Activated T-helper 1 cell treated with anti-CD3 and anti-CD28 coated beads, Interleukin-12 subunit alpha, Interleukin-12 subunit beta, Interleukin-2, Interleukin-4 antibody, amounts not matched to agents 30 ng/mL and 10 ng/mL and 1 ng/mL, durations not matched to agents 14 hours and 24 hours and 36 hours (primary cell): ENCODE measurements at regions not wholly inside any gene's neighbourhood (a gene's known extent, or its start where the extent isn't known, plus 50 kb on each side); places are given as distances from the start of the nearest gene placed in this dataset.
"Not testable (repeated sequence)": the region's sequence is repeated elsewhere in the genome, so short reads cannot be mapped to it uniquely, and the experiment has no call there.

Experiments
- DNase-seq: peaks from one replicate; pipeline ENCODE4 v3.0.0; 2021; ENCODE audit warnings: low spot score
- H3K27ac Mint-ChIP-seq: one replicate; pipeline ENCODE4 v1.8.0; 2021; ENCODE audit warnings: mild to moderate bottlenecking, mixed read lengths
- H3K27me3 Mint-ChIP-seq: one replicate; pipeline ENCODE4 v1.8.0; 2022; ENCODE audit warnings: mild to moderate bottlenecking, moderate library complexity, mixed read lengths; ENCODE audit not compliant: insufficient read depth
- H3K36me3 Mint-ChIP-seq: one replicate; pipeline ENCODE4 v1.8.0; 2021; ENCODE audit warnings: low read depth, mixed read lengths
- H3K4me1 Mint-ChIP-seq: one replicate; pipeline ENCODE4 v1.8.0; 2021; ENCODE audit warnings: low read depth, mixed read lengths
- H3K4me3 Mint-ChIP-seq: one replicate; pipeline ENCODE4 v1.8.0; 2021; ENCODE audit warnings: mild to moderate bottlenecking, moderate library complexity, mixed read lengths
- H3K9me3 Mint-ChIP-seq: one replicate; pipeline ENCODE4 v1.8.0; 2021; ENCODE audit warnings: mixed read lengths
- intact Hi-C: fragments of 100-400 bp; cut with micrococcal nuclease; formaldehyde crosslinking; loops from one replicate; pipeline ENCODE4 v1.15.1; 2024

GRCh38 chr6:90893400-90893799 lies 306.5 kb upstream of the MAP3K7 start:
- H3K27ac Mint-ChIP-seq, result no peak overlapping the region
- H3K9me3 Mint-ChIP-seq, result no peaks in the 10 kb centered on the region
- H3K4me3 Mint-ChIP-seq, result no peak overlapping the region
- no peaks in the 10 kb centered on the region for H3K36me3 Mint-ChIP-seq
- DNase-seq, result no peak
- H3K27me3 Mint-ChIP-seq, result peaks cover 2% of the 10 kb centered on the region
- H3K4me1 Mint-ChIP-seq, result no peaks in the 10 kb centered on the region
- intact Hi-C loops, result no loop called here

DNA sequence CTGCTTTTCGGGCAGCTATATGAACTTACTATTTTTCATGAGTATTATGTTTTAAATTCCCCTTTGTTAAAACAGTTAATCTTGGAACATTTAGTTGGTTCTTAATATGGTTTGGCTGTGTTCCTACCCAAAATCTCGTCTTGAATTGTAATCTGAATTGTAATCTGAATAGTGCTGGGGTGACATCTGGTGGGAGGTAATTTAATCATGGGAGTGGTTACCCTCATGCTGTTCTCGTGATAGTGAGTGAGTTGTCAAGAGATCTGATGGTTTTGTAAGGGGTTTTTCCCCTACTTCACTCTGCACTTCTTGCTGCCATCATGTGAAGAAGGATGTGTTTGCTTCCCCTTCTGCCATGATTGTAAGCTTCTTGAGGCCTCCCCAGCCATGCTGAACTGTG lies 305.4 kb upstream of the MAP3K7 start:
- Mint-ChIP-seq H3K36me3 (no peaks in the 10 kb centered on the region), H3K27ac (no peak overlapping the region), H3K4me1 (no peaks in the 10 kb centered on the region), H3K27me3 (peaks cover 2% of the 10 kb centered on the region), H3K4me3 (no peak overlapping the region), H3K9me3 (no peaks in the 10 kb centered on the region)
- intact Hi-C loops, result no loop called here
- no peak for DNase-seq

GRCh38 chr6:90891355-90891754 lies 304.5 kb upstream of the MAP3K7 start:
- Mint-ChIP-seq H3K27me3 (peaks cover 2% of the 10 kb centered on the region), H3K4me3 (no peak overlapping the region), H3K9me3 (no peaks in the 10 kb centered on the region), H3K4me1 (no peaks in the 10 kb centered on the region), H3K36me3 (no peaks in the 10 kb centered on the region), H3K27ac (no peak overlapping the region)
- no peak for DNase-seq
- intact Hi-C loops, result no loop called here

DNA sequence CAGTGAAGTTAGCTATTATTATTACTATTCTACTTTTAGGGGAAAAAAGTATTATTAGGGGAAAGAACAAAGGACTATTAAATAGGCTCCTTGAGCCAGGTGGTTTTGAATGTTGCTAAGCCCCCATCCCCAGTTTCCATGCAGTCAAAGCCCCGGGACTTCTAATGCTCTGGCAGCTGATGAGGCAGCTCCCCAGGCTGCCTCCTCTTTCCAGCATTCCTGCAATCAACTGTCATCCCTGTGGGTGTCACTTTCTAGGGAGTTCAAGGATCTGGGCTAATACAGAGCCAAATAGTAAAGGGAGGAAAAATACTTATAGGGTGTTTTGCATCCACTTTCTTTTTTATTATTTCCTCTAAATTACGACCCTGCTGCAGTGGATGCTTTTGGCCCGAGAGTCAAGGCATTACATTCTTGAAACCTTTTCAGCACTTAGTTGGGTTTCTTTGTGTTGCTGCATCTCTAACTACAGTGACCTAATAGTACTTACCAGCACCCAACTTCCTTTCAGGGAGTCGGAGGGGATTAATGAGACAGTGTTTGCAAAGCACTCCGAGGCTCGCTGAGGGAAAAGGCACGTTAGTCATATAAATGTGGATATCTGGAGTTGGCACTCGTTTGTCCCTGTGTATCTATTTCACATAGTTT lies 303.9 kb upstream of the MAP3K7 start:
- no peaks in the 10 kb centered on the region for H3K4me1 Mint-ChIP-seq
- no peaks in the 10 kb centered on the region for H3K36me3 Mint-ChIP-seq
- H3K27me3 Mint-ChIP-seq, result peaks cover 2% of the 10 kb centered on the region
- intact Hi-C loops, result no loop called here
- no peak for DNase-seq
- H3K27ac Mint-ChIP-seq, result no peak overlapping the region
- H3K9me3 Mint-ChIP-seq, result no peaks in the 10 kb centered on the region
- H3K4me3 Mint-ChIP-seq, result no peak overlapping the region

- DNase-seq, result no peak
- Mint-ChIP-seq H3K4me3 (no peak overlapping the region), H3K27ac (no peak overlapping the region), H3K9me3 (peaks cover 1% of the 10 kb centered on the region), H3K4me1 (no peaks in the 10 kb centered on the region), H3K27me3 (peaks cover 3% of the 10 kb centered on the region), H3K36me3 (no peaks in the 10 kb centered on the region)
- intact Hi-C loops, result no loop called here
Observed at GRCh38 chr6:90887764-90888163, 300.9 kb upstream of the MAP3K7 start.

DNA sequence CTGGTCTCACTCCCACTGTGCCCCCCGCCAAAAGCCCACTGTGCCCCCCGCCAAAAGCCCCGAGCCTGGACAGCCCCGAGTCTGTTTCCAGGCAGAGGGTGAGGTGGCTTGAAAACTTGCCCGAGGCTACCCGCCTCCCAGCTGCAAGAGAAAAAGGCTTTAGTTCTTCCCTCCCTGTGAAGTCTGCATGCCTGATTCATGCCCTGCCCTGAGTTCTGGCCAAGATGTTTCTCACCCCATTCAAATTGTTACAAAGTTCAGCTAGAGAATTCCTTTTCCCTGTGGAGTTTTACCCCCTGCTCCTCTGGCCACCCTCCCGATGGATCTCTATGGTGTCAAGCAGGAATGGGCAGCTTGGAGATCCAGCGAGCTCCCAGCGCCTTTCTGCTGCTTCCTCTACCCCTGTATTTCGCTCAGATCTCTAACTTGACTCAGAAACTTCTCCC lies 298.8 kb upstream of the MAP3K7 start:
- Mint-ChIP-seq H3K4me1 (no peaks in the 10 kb centered on the region), H3K36me3 (no peaks in the 10 kb centered on the region), H3K4me3 (no peak overlapping the region), H3K27ac (no peak overlapping the region), H3K9me3 (peaks cover 6% of the 10 kb centered on the region), H3K27me3 (peaks cover 3% of the 10 kb centered on the region)
- no peak for DNase-seq
- intact Hi-C loops, result no loop called here

- H3K9me3 Mint-ChIP-seq, DNase-seq, H3K27me3 Mint-ChIP-seq, intact Hi-C loops, H3K36me3 Mint-ChIP-seq, H3K4me3 Mint-ChIP-seq, H3K4me1 Mint-ChIP-seq, H3K27ac Mint-ChIP-seq: not testable (repeated sequence)
Observed at GRCh38 chr6:90885137-90885536, 298.3 kb upstream of the MAP3K7 start.

DNA sequence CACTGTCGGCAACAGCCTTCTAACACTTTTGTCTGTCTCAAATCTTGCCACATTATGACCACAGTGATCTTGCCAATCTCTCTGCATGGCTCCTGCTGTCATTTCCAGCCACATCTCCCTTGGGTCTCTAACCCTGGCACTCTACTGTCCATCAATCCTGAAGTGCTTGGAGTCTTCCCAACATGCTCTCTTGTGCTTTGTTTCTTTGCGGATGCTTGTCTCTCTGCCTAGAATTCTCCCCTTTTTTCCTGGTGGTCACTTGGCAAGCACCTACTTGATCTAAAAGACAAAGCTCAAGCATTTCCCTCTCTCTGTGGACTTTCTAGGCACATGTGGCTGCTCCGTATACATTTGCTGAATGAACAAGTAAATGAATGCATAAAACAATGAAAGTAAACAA lies 290.7 kb upstream of the MAP3K7 start:
- H3K27me3 Mint-ChIP-seq, result peaks cover 8% of the 10 kb centered on the region
- no peak for DNase-seq
- H3K4me1 Mint-ChIP-seq, result no peaks in the 10 kb centered on the region
- H3K27ac Mint-ChIP-seq, result no peak overlapping the region
- H3K4me3 Mint-ChIP-seq, result no peak overlapping the region
- intact Hi-C loops, result no loop called here
- peaks cover 3% of the 10 kb centered on the region for H3K9me3 Mint-ChIP-seq
- H3K36me3 Mint-ChIP-seq, result no peaks in the 10 kb centered on the region

DNA sequence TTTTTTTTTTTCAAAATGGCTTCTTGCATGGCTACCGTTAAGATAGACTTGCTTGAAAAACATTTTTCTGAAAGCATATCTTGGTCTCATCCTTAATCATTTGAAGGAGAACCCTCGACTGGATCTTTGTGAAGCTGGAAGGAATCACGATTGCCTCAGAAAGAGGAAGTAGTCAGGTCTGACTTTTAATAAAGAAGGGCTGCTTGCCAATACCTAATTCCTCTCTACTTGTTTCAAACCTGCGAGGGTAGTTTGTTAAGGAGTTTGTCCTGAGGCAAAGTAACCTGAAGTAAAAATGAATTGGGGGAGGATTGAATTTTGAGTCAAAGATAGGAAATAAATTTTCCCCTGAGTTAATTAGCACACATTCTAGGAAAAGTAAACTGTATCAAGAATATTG lies 288.1 kb upstream of the MAP3K7 start:
- intact Hi-C loops, result no loop called here
- no peak overlapping the region for H3K27ac Mint-ChIP-seq
- no peak for DNase-seq
- H3K36me3 Mint-ChIP-seq, result no peaks in the 10 kb centered on the region
- H3K4me1 Mint-ChIP-seq, result no peaks in the 10 kb centered on the region
- H3K27me3 Mint-ChIP-seq, result peaks cover 12% of the 10 kb centered on the region
- H3K4me3 Mint-ChIP-seq, result no peak overlapping the region
- H3K9me3 Mint-ChIP-seq, result no peaks in the 10 kb centered on the region

DNA sequence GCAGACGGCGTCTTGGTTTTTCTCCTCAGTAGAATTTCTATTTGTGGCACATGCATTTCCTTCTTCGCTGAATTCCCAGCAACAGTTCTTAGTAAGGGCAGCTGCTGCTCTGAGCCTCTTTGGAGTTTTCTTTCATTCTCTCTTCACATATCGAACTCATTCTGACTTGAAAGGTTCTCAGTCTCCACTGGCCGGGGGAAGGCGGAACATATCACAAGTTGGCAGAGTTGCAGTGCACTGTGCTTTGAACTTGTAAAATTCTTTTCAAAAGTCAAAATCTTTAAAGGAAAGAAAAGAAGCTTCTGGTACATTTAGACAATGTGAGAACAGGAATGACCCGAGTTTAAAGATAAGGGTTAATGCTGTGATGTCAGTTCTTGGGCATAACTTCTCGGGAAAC lies 286.1 kb upstream of the MAP3K7 start:
- Mint-ChIP-seq H3K4me3 (no peak overlapping the region), H3K36me3 (no peaks in the 10 kb centered on the region), H3K4me1 (no peaks in the 10 kb centered on the region), H3K27me3 (peaks cover 12% of the 10 kb centered on the region), H3K27ac (no peak overlapping the region), H3K9me3 (no peaks in the 10 kb centered on the region)
- intact Hi-C loops, result no loop called here
- DNase-seq, result no peak

DNA sequence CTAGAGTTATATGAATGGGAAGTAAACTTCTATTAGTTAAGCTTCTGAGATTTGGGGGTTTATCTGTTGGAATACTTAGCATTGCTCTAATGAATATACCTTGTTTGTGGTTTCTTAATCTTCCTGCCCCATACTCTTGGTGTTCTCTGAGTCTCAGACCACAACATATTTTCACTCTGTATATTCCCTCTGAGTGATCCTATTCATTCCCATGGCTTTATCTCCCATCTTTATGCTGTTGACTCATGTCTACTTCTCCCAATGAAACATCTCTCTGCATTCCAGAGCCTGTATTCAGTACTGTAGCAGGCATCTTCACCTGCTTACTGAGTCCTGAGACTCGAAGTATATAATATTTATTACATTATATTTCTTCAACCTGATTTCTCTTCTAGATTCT lies 283.7 kb upstream of the MAP3K7 start:
- no peaks in the 10 kb centered on the region for H3K4me1 Mint-ChIP-seq
- H3K4me3 Mint-ChIP-seq, result no peak overlapping the region
- peaks cover 12% of the 10 kb centered on the region for H3K27me3 Mint-ChIP-seq
- H3K36me3 Mint-ChIP-seq, result no peaks in the 10 kb centered on the region
- no peak overlapping the region for H3K27ac Mint-ChIP-seq
- intact Hi-C loops, result no loop called here
- no peak for DNase-seq
- no peaks in the 10 kb centered on the region for H3K9me3 Mint-ChIP-seq

DNA sequence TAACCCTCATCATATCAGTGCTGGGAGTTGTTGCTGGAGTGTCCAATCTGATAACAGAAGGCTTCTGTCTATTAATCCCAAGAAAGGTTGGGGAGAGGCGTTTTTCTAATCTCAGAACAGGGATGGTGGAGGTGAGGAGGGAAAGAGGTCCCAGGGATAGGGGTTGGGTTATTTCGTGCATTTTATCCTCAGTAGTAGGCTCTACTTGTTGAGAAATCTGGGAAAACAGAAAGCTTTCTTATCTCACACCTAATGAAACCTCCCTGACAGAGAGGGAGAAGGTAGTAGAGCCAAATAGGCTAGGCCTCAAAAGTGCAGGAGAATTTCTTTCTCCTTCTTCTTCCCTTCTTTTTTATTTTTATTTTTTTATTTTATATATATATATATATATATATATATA lies 281.8 kb upstream of the MAP3K7 start:
- Mint-ChIP-seq H3K4me3 (no peak overlapping the region), H3K27ac (no peak overlapping the region), H3K9me3 (no peaks in the 10 kb centered on the region), H3K36me3 (no peaks in the 10 kb centered on the region), H3K27me3 (peaks cover 7% of the 10 kb centered on the region), H3K4me1 (no peaks in the 10 kb centered on the region)
- intact Hi-C loops, result no loop called here
- no peak for DNase-seq

- no peak for DNase-seq
- Mint-ChIP-seq H3K27ac (no peak overlapping the region), H3K27me3 (peaks cover 4% of the 10 kb centered on the region), H3K9me3 (no peaks in the 10 kb centered on the region), H3K36me3 (no peaks in the 10 kb centered on the region), H3K4me1 (no peaks in the 10 kb centered on the region), H3K4me3 (no peak overlapping the region)
- intact Hi-C loops, result no loop called here
Observed at GRCh38 chr6:90868256-90868655, 281.4 kb upstream of the MAP3K7 start.

DNA sequence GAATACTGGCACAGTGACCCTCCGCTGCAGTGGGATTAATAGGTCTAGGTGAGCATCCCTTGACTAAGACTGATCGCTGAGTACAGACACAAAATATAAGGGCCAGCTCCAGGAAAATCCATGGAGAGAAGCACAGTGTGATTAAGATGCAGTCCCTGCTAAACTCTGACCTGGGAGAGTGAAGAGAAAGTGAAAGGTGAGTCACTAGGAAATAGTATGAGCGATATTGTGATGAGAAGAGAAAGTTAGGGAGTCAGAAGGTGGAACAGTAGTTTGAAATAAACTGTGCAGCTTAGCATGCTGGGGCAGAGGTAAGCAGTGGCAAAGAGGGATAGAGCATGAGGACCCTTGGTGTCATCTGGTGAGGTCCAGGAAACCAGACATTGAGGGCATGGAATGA lies 278.6 kb upstream of the MAP3K7 start:
- Mint-ChIP-seq H3K27me3 (peaks cover 2% of the 10 kb centered on the region), H3K36me3 (no peaks in the 10 kb centered on the region), H3K27ac (no peak overlapping the region), H3K9me3 (no peaks in the 10 kb centered on the region), H3K4me1 (peaks cover 6% of the 10 kb centered on the region), H3K4me3 (no peak overlapping the region)
- DNase-seq, result no peak
- intact Hi-C loops, result no loop called here
